HG02884 (cell line): ENCODE measurements at regions not wholly inside any gene's neighbourhood (a gene's known extent, or its start where the extent isn't known, plus 50 kb on each side); places are given as distances from the start of the nearest gene placed in this dataset.
"Not testable (repeated sequence)": the region's sequence is repeated elsewhere in the genome, so short reads cannot be mapped to it uniquely, and the experiment has no call there.

Experiments
- ATAC-seq: cut with Tn5 transposase; IDR thresholded peaks from one replicate; pipeline ENCODE4 v1.9.1; 2021; ENCODE audit warnings: mild to moderate bottlenecking, moderate library complexity; ENCODE audit not compliant: unreplicated experiment

DNA sequence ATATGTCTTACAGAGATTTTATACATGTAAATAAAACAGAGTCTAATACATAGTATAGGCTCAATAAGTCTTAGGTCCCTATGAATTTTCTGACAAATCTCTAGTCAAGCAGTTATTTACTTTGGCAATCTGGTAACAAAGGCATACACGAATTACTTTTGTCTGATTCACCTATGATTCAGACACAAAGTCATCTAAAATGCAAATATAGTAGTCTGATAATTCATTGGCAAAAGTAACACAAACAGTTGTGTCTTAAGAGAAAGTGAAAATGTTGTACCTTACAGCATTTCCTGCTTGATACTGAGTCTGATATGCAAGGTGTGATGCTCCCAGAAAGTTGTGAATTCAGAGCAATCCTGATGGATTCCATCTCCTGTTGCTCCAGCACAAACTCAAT is 209.4 kb upstream of the PRSS1 start:
- no peak for ATAC-seq

DNA sequence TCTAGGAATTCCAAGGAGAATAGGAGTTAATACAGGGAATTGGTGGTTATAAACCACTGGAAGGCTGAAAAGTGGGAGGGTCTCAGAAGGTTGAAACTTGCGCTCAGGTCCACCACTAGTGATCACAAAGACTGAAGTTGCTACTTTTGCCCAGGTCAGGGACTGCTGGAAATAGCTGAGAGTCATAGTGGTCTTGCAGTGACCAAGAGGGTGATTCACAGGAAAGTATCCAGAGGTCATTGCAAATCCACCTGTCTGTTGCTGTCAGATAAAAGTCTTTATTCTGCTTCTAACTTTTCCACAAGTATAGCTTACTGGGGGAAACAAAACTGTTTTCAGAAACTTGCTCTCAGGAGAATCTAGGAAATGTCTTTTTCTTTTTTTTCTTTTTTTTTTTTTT is 211.5 kb upstream of the PRSS1 start:
- no peak for ATAC-seq

GRCh38 chr7:142535123-142535779 is 214.0 kb upstream of the PRSS1 start:
- peak; percentile 95 for ATAC-seq

DNA sequence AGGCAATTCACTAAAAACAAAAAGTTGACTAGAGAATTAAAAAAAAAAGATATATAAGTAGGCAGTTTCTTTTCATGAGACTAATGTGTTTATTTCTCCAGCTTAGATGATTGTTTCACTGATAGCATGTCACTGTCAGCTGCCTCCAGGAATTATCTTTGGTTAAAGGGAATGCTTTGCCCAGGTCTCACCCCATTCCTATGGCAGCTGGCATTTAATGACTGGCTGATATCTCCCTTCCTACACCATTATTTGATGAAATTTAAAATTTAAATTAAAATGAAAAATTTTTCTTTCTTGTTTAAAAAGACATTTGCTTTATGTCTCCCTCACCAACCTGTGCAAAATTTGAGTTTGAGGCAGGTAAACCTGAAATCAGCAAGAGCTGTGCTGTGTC is 214.5 kb upstream of the PRSS1 start:
- no peak for ATAC-seq

GRCh38 chr7:142533920-142534319 is 215.4 kb upstream of the PRSS1 start:
- no peak for ATAC-seq

- ATAC-seq: no peak
These were observed 219.7 kb upstream of the PRSS1 start for GRCh38 chr7:142529591-142529990.

GRCh38 chr7:142528608-142529408 is 220.5 kb upstream of the PRSS1 start:
- no peak for ATAC-seq

GRCh38 chr7:142523821-142524460 is 225.3 kb upstream of the PRSS1 start:
- no peak for ATAC-seq

- no peak for ATAC-seq
These were observed 226.5 kb upstream of the PRSS1 start for GRCh38 chr7:142522735-142523134.

- ATAC-seq: not testable (repeated sequence)
These were observed 228.4 kb upstream of the PRSS1 start for GRCh38 chr7:142520885-142521284.

- not testable (repeated sequence) for ATAC-seq
These were observed 228.8 kb upstream of the PRSS1 start for GRCh38 chr7:142520455-142520854.

- ATAC-seq: no peak
These were observed 229.9 kb upstream of the PRSS1 start for GRCh38 chr7:142519079-142520078.

- peak; percentile 86 for ATAC-seq
These were observed 233.2 kb upstream of the PRSS1 start for GRCh38 chr7:142516038-142516501.

GRCh38 chr7:142514716-142515115 is 234.6 kb upstream of the PRSS1 start:
- ATAC-seq: not testable (repeated sequence)

GRCh38 chr7:142513178-142513955 is 235.9 kb upstream of the PRSS1 start:
- ATAC-seq: no peak

GRCh38 chr7:142511801-142512200 is 237.5 kb upstream of the PRSS1 start:
- ATAC-seq: no peak

DNA sequence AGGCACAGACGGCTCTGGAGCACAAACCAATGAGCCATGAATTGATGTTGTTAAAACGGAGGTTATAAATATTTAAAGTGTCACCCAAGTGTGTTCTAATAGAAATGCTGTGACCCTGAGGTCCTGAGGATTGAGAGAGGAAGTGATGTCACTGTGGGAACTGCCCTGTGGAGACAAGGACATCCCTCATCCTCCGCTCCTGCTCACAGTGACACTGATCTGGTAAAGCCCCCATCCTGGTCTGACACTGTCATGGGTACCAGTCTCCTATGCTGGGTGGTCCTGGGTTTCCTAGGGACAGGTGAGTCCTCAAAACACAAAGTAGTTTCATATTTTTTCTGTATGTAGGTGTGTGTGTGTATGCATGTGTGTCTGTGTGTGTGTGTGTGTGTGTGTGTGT is 237.9 kb upstream of the PRSS1 start:
- ATAC-seq: no peak

DNA sequence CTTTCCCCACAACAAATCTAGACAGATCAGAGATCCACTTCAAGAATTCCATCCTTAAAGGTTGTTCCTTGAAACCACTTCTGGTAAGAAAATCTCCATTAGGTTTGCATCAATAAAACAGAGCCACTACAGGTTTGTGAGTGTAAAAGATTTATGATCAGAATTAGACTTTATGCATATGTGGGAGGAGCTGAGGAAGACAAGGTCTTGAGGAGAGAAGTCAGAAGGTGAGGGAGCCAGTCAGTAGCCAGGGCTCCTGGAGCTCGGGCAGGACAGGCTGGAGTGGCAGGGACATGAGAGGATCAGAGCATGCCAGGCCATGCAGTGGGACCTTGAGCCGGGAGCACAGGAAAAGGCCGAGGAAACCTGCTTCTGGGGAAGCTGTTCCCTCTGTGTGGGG is 240.0 kb upstream of the PRSS1 start:
- not testable (repeated sequence) for ATAC-seq

GRCh38 chr7:142508251-142508650 is 241.0 kb upstream of the PRSS1 start:
- no peak for ATAC-seq

GRCh38 chr7:142507799-142508198 is 241.5 kb upstream of the PRSS1 start:
- no peak for ATAC-seq
